GM12865 (cell line): ENCODE measurements at regions not wholly inside any gene's neighbourhood (a gene's known extent, or its start where the extent isn't known, plus 50 kb on each side); places are given as distances from the start of the nearest gene placed in this dataset.
A peak's percentile ranks its signal among the peaks of the same experiment; 100 is the strongest.

Experiments
- DNase-seq: peaks from one replicate; pipeline ENCODE4 v3.0.0; 2010; ENCODE audit warnings: low read depth
- H3K4me3 ChIP-seq: 2 replicates; pipeline ENCODE4 v1.5.1; 2011; ENCODE audit warnings: mild to moderate bottlenecking, low read depth, low read length, control low read depth
- TF ChIP-seq, protein P1 (sequence below): IDR thresholded peaks from 2 replicates; pipeline ENCODE4 v1.5.1; 2011; ENCODE audit warnings: low read length, control low read depth, low read depth, inconsistent platforms; ENCODE audit not compliant: insufficient read depth; ENCODE audit errors: missing control alignments

DNA sequence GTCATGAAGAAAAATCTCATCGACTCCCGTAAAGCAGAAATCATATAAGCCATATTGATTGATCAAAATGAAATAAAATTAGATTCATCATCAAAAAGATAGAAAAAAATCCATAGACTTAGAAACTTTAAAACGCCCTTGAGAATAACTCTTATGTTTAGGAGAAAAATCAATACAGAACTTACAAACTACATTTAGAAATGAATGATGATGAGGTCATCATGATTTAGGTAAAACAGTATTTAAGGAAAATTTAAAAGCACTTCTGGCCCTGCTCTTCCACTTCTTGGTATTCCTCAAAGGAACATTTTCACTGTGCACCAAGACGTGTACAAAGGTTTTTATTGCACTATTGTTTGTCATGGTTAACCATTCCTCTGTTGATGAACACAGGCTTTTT is 173.4 kb upstream of the PSMD7 start:
- no peak for DNase-seq
- TF ChIP-seq, protein P1, sequence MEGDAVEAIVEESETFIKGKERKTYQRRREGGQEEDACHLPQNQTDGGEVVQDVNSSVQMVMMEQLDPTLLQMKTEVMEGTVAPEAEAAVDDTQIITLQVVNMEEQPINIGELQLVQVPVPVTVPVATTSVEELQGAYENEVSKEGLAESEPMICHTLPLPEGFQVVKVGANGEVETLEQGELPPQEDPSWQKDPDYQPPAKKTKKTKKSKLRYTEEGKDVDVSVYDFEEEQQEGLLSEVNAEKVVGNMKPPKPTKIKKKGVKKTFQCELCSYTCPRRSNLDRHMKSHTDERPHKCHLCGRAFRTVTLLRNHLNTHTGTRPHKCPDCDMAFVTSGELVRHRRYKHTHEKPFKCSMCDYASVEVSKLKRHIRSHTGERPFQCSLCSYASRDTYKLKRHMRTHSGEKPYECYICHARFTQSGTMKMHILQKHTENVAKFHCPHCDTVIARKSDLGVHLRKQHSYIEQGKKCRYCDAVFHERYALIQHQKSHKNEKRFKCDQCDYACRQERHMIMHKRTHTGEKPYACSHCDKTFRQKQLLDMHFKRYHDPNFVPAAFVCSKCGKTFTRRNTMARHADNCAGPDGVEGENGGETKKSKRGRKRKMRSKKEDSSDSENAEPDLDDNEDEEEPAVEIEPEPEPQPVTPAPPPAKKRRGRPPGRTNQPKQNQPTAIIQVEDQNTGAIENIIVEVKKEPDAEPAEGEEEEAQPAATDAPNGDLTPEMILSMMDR = no peak

GRCh38 chr16:74117798-74118197 is 178.8 kb upstream of the PSMD7 start:
- TF ChIP-seq, protein P1 = no peak
- H3K4me3 ChIP-seq = no peak overlapping the region
- DNase-seq = no peak

More for the DNA sequence above, 173.4 kb upstream of the PSMD7 start:
- H3K4me3 ChIP-seq = no peak overlapping the region

DNA sequence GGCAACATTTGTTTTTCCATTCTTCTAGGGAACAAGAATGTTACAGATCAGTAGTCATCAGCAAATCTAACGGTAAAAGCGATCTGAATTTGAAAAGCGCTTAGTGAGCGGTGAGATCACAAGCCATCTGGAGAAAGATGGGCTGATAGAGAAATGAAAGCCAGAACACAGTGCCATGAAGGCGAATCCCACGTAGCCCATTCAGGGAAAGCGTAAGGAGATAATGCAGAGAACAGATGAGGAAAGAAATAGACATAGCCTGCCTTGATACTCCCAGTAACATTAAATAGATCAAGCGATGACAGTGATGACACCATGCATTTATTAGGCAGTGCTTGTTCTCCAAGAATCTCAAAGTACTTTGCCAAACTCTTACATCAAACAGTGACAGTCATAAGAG is 183.1 kb upstream of the PSMD7 start:
- DNase-seq = no peak
- no peak overlapping the region for H3K4me3 ChIP-seq
- TF ChIP-seq, protein P1 = no peak

- no peak for DNase-seq
- H3K4me3 ChIP-seq = no peak overlapping the region
- TF ChIP-seq, protein P1 = no peak
Observed at GRCh38 chr16:74111456-74111982, 185.1 kb upstream of the PSMD7 start.

DNA sequence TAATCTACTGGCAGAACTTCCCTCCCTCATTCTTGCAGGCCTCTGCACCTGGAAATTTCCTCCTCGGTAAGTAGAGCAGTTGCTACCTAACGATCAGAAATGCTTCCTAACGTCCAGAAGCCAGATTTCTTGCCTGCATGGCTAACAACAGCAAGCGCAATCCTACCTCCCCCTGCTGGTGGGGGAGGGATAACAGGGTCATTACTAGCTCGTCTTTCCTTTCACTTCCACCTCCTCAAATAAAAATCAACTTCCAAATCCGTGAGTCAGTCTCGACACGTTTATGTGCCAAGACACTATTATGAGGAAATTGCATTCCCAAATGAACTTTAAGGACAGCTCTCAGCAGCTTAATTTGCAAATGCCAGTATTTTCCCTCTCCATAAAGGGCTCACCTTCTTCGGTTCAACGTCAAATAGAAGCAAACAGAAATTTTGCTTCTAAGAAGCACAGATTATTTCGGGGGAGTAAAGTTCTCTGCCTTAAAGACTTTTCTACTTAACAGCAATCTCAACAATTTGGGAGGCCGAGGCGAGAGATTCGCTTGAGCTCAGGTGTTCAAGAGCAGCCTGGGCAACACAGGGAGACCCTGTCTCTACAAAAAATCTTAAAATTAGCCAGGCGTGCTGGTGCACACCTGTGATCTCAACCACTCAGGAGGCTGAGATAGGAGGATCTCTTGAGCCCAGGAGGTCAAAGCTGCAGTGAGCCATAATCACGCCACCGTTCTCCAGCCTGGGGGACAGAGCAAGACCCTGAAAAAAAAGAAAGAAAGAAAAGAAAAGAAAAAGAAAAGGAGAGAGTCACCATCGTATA is 188.6 kb upstream of the PSMD7 start:
- H3K4me3 ChIP-seq = no peak overlapping the region
- TF ChIP-seq, protein P1 = peak; percentile 60
- DNase-seq = peak; percentile 48

- TF ChIP-seq, protein P1 = no peak
- no peak overlapping the region for H3K4me3 ChIP-seq
- no peak for DNase-seq
Observed at GRCh38 chr16:74104022-74104421, 192.6 kb upstream of the PSMD7 start.
